GM21381 (cell line): ENCODE measurements at regions not wholly inside any gene's neighbourhood (a gene's known extent, or its start where the extent isn't known, plus 50 kb on each side); places are given as distances from the start of the nearest gene placed in this dataset.

ENCODE experiments used
- ATAC-seq: cut with Tn5 transposase; IDR thresholded peaks from one replicate; pipeline ENCODE4 v1.9.1; 2021; ENCODE audit warnings: mild to moderate bottlenecking, moderate library complexity; ENCODE audit not compliant: unreplicated experiment

DNA sequence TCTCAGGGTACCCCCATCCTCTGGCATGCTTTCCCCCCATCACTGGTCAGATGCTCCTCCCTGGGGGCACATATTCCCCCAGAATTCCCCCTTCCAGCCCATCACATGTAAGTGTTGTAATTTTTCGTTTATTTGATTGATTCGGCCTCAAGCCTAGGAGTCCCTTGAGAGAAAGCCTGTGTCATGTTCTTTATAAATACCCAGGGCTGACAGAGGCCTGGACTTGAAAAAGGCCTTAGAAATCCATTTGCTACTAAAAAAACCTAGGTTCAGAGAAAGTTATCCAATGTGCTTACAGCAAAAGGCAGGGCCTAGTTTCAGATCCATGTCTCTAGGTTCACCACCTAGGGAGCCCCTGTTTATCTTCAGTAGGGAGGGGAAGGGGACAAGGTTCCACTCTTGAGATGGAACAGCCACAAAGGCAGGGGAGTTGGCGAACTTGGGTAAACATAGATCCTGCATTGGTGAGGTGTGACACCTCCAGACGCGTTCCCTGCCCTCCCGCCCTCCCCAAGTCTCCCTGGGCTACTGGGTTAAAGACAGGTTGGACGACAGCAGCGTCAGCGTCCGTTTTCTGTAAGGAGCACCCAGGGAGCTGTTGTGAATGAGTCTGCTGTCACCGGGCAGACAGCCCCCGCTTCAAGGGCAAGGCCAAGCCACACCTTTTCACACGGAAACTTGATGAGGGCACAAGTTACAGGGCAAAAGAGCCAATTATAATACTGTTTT lies 147.8 kb downstream of the EN1 start:
- no peak for ATAC-seq

DNA sequence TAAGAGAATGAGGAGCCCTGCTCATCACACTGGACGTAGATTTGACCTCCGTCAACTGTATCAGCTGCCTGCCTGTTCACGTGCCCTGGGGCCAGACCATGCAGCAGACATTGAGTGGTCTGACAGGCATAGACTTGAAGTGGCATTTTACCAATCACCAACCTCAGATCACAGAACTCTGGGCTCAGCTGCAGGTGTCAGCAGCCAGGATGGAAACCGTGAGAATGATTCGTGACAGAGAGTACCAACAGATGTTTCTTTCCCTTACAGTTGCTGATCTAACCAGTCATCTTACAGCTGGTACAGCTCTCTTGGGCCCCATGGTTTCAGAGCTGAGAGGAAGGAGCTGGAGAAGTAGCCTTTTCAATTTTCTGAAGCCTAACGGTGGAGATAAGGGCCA lies 148.9 kb downstream of the EN1 start:
- no peak for ATAC-seq

DNA sequence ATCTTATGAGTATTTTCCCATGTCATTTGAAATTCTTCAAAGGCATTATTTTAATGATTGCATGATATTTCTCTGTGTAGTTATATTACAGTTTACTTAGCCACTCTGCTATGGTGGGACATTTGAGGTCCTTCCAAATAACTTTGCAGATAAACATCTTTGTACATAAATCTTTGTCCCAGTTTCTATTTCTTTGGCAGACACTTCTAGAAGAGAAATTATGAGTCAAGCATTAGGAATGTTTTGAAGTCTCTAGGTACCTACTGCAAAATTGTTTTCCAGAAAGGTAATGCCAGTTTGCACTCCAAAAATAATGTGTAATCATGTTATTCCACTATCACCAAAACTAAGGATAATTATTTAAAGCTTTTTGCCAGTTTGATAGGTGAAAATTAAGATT lies 149.7 kb downstream of the EN1 start:
- ATAC-seq = no peak

DNA sequence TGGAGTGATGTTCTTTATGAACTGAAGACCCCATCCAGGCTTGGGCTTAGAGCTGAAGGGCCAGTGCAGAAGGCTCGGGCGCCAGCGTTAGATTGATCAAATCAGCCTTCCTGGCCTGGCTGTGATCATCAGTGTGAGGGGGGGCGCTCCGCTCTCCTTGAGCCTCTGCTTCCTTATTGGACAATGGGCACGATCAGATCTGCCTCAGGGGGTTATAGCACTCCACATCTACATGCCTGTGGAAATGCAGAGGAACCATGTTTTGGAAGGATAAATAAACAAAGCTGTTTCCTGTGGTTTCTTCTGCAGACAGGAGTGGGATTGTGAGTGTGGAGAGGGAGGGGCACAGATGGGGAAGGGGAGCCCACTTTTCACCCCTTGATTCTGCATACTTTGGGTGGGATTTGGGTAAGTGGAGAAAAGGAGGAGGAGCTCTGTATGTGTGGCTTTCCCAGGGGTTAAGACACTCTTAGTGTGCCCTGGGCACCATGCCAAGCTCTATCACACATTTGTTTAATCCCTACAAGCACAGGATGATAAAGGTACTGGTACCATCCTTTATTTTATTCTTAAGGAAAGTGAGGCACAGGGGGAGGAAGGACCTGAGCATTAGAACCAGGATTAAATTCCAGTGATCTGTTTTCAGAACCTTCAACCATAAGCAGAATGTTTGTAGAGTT lies 150.5 kb downstream of the EN1 start:
- no peak for ATAC-seq

DNA sequence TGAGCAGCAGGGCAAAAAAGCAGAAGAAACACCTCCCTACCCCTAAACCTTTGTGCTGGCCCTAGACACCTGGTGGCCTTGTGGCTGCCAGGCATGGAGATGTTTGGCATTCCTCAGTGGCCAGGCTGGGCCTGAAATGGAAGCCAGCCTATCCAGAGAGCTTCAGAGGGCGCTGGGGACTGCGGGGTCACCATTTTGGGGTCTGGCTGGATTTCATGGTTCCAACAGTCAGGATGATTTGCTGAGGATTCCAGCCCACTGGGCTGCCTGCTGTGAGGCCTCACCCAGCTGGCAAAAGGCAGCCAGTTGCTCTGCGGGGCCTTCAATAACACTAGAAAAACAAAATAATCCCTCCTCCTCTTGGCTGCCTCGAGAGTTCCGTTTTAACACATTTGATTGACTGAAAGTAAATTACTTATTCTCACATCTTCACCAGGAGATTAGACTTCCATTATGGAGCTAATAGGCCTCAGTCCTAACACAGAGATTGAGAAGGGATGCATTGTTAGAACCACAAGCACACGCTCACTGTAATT lies 154.1 kb downstream of the EN1 start:
- no peak for ATAC-seq

DNA sequence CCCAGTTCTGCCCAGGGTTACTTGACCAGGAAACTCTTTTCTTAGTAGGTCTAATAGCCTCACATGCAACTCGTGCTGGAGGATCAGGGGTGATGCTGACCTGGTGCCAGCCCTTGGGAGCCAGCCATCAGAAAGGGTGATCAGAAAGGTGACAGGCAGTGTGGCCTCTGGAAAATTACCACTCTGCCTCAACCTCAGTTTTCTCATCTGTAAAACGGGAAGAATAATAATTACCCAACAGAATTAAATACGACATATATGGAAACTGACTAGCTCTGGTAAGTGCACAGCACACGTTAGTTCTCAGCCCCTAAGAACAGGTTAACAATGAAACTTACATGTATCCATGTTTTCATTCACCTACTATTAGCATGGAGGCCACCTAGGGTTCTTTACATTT lies 157.6 kb downstream of the EN1 start:
- ATAC-seq = no peak

DNA sequence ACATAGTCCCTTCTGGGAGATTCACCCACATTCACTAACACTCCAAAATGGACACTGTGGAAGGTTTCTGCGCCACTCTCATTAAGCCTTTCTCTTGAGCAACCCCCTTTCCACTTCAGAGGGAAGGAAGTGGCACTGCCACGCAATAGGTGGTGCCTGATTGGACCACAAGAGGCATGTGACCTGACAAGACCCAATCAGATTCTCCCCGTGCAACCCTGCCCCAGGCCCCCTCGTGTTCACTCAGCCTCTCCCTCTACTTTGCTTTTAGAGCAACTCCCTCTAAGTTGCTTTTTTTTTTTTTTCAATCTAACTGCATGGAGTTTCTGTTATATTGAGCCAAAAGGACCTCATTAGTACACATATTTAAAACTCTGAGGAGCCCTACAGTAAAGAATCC lies 158.0 kb downstream of the EN1 start:
- ATAC-seq = no peak

DNA sequence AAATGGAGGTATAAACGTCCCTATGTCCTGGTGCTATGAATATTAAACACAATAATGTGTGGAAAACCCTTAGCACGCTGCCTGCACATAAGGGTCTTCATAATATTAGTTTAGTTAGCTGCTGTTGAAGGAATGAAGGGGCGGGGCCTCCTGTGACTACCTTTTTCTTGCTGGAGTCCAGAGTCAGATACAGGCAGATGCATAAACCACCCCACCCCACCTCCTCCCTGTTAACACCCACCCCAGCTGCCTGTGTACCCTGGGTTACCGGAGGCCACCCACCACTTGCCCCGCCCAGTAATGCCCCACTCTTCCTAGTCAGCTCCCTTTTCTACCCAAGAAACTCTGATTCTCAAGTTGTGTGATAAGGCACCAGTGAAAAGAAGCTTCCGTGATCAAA lies 158.4 kb downstream of the EN1 start:
- no peak for ATAC-seq

DNA sequence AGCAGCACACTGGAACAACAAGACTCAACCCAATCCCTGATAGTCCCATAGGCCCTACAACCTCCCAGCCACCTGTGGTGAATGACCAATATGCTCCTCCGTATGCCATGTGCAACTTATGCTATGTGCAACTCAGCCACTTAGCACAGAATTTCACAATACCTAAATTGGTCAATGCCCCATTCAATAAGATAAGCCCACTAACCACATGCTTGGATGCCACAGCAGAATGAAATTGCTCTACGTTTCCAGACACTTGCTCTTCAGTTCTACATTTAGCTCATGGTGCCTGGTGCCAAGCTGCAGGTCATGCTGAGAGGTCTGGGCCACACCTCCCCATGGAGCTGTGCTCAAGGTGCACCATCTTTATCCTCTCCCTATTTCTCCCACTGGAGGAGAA lies 159.8 kb downstream of the EN1 start:
- no peak for ATAC-seq

DNA sequence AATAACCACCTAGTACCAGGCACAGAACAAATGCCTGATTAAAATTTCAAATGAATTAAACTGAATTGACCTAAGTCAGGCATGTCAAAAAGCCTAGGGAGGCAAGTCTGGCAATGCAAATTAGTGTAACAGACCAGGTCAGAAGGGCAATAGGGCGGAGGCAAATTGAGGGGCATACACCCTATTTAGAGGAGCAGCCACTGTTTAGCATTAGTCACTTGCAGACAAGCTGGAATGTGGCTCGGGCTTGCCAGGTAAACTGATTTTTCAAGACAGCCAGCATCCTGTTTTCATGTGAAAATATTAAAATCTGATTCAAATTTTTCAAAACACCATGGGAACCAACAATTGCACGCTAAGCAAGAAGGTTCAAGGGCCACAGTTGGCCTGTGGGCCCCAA lies 160.3 kb downstream of the EN1 start:
- no peak for ATAC-seq

DNA sequence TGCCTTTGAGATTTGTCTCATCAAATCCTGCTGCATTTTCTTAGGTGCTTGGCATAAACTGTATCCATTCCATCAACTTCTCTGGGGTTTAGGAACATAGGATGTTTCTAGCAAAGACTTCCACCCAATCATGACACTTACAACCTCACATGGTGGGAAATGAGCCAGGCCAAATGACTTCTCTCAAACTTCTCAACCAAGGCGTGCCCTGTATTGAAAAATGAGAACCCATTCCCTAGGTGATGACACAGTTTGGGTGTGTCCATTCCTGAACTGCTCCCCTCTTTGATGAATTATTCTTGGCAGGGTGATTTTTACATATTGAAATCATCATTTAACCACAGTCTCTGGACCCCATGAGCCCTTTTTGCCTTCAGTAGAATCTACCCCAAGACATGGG lies 161.1 kb downstream of the EN1 start:
- no peak for ATAC-seq

DNA sequence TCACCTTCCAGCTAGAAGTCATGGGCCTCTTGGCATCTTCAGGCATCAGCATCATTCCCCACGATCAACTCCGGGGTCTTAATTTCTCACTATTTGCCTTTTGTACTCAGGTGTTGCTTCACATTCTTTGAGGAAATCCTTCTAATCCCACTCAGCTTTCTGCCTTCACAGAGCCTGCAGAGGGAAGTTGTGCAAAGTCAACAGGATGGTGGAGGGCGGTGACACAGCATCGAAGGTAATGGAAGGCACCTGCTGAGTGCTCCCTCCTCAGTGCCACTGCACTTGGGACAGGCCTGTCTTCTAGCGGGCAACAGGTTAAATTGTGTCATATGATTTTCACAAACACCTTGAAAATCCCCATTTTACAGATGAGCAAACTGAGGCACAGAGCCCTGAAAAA lies 164.0 kb downstream of the EN1 start:
- ATAC-seq = no peak

DNA sequence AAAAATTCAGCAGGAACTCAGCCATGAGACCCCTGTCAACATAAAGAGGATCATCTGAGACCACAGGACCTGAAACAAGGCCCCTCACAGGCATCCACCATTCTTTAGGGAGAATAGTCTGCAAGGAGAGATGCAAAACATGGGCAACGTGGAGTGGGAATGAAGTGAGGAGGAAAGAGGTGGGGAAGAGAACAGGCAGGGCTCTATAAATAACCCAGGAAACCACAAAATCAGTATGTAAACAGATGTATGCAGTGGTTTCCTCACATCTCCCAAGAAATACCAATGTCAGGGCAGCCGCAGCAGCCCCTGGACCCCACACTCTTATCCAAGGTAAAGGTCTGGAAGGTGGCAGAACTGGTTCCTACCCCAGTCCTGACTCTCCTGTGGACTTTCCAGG lies 168.5 kb downstream of the EN1 start:
- no peak for ATAC-seq

DNA sequence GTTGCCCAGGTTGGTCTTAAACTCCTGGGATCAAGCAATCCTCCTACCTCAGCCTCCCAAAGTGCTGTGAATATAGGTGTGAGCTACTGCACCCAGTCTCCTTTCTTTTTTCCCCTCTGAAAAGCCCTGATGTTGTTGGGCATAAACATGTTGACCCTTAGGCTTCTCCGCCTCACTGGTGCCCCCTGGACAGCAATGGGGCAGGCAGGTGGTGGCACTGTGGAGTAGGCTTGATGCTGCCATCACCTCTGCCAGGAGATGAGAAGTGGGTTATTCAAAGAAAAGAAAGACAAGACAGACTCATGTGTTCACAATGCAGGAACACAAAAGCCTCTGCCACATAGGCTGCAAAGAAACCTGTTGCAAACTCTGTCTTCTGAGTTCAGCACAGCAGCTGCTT lies 169.9 kb downstream of the EN1 start:
- no peak for ATAC-seq

DNA sequence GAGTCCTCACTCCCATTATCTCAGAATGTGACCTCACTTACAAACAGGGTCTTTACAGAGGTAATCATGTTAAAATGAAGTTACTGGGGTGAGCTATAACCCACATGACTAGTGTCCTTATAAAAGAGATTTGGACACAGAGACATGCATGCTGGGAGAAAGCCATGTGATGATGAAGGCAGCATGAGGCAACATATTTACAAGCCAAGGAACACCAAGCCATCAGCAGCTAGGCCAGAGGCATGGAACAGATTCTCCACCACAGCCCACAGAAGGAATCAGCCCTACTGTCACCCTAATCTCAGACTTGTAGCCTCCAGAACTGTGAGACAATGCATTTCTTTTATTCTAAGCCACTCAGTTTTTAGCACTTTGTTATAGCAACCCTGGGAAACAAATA lies 171.9 kb downstream of the EN1 start:
- no peak for ATAC-seq

DNA sequence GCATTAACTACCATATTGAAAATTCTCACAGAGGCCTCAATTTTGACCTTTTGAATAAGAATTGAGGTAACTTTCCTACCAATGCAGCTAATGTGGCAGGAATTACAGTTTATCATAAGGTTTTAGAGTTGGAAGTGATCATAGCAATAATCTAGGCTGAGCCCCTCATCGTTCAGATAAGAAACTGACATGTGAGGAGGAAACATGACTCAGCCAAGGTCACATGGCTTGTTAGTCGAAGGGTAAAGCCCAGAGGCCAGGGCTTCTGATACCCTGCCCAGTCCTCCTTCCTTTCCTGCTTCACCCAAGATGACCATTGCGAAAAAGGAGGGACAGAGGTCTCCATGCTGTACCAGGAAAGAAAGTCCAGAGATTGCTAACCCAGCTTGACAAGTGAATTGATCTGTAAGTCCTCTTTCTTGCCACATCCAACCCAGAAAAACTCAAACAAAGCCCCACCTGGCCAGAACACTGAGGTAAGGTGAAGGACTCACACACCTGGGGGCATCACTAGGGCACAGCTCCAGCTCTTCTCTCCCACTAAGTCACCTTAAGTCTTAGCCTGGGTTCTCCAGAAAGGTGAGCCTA lies 174.8 kb downstream of the EN1 start:
- no peak for ATAC-seq

DNA sequence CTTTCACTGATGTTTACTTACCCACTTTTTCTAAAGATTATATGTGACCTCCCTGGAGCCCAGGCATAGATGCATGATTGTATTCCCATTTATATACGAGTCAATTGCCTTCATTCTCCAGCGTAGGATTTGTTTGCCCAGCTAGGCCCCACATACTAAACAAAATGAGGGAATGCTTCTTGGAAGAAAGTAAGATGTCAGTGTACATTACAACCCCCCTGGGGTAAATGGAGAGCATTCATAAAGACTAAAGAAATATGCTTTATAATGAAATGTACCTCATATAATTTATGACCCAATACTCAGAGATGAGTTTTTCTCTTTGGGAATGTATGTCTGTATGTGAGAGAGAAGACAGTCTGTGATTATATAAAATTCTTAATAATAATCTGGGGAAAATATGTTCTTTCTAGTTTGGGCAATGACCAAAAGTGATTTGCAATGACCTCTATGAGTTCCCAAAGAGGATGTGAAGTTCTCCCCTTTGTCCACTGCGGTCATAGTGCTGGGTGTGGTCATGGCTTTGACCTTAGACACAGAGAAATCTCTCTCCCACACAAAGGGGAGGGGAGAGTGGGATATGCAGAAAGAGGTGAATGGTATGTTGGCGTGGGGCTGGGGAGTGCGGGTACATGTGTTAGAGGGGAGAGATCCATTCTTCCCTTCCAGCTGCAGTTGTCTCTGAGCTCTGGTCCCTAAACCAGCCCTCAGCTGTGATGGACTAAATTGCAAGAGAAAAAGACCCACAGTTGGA lies 175.6 kb downstream of the EN1 start:
- ATAC-seq = no peak

DNA sequence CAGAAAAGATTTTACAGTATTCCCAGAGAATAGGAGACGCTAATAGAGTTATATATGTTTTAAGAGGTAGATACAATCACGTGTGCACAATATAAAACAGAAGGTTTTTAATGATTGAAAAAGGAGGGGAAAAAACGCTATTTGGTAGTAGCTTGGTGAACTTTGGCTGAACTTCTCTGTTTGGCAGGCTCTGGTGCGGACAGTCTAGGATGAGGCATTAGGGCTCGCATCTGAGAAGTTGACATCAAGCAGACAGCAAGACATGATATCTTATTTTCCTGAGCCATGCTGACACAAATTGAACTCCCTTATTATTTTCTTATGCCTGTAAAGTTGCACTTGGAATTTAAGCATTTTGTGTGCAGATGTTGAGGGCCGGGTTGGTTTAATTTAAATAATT lies 176.6 kb downstream of the EN1 start:
- ATAC-seq = no peak

DNA sequence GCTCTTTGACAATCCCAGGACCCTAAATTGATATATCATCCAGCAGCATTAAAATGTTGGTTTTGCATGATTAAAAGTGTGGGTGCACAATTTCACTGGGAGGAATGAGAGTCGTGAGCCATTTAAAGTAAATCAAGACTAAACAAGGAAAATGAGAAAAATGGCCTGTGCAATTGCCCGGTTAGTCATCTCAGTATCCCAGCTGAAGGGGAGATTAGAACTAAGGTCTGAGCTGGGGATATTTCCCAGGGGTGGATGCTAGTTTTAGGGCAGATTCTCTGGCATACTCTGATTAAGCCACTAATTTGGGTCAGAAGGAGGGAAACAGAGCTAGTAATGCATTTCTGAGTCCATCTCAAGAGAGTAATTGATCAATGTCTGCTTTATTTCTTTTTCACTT lies 177.2 kb downstream of the EN1 start:
- no peak for ATAC-seq

DNA sequence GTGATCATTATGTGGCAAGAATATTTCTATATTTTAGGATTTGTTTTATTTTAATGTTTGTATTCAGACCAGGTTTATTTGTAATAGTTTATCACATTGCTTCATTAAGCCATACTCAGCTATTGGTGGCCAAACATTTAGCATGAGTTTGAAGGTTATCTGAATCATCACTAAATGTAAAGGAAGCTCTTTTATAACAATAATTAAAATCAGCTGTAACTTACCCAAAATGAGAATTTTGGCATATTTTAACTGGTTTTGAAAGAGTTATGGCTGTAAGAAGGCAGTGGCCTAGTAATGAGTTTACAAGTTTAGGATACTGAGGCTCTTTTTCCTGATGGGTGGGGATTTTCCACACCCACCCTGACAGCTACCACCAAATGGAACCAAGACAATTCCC lies 177.8 kb downstream of the EN1 start:
- ATAC-seq = no peak
